ENCODE measurements at regions not wholly inside any gene's neighbourhood (a gene's known extent, or its start where the extent isn't known, plus 50 kb on each side); places are given as distances from the start of the nearest gene placed in this dataset.

DNA sequence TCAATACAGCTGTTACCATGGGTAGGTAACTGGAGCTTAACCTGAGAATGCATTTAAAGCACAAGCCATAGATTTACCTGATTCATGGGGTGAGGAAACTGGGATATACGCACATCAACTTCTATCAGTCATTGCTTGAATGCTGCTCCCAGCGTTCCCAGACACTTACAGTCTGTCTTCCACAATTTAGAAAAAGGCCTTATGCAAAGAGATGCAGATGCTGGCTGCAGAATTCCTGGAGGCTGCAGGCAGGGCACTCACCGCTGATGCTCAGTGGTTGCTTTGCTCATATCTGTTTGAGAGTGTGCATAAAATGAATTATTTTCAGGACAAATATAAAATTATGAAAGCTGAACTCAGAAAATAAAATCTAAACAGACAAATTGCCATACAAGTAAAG is 950.7 kb upstream of the PIK3C3 start:
- TF ChIP-seq EZH2 (IDR thresholded peaks at IDR 0.05; ENCODE audit: insufficient read depth, low read length), result no peak
- TF ChIP-seq, protein P1, sequence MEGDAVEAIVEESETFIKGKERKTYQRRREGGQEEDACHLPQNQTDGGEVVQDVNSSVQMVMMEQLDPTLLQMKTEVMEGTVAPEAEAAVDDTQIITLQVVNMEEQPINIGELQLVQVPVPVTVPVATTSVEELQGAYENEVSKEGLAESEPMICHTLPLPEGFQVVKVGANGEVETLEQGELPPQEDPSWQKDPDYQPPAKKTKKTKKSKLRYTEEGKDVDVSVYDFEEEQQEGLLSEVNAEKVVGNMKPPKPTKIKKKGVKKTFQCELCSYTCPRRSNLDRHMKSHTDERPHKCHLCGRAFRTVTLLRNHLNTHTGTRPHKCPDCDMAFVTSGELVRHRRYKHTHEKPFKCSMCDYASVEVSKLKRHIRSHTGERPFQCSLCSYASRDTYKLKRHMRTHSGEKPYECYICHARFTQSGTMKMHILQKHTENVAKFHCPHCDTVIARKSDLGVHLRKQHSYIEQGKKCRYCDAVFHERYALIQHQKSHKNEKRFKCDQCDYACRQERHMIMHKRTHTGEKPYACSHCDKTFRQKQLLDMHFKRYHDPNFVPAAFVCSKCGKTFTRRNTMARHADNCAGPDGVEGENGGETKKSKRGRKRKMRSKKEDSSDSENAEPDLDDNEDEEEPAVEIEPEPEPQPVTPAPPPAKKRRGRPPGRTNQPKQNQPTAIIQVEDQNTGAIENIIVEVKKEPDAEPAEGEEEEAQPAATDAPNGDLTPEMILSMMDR (IDR thresholded peaks at IDR 0.05; ENCODE audit: insufficient read depth, low read depth, low read length), result no peak
